Hippocampal formation (tissue), 2 donors: ENCODE measurements at regions not wholly inside any gene's neighbourhood (a gene's known extent, or its start where the extent isn't known, plus 50 kb on each side); places are given as distances from the start of the nearest gene placed in this dataset.
"Not testable (repeated sequence)": the region's sequence is repeated elsewhere in the genome, so short reads cannot be mapped to it uniquely, and the experiment has no call there.

Source experiments
- DNase-seq, 2 donors: peaks; one replicate each; lab custom pipeline; 2025; lab: John Stamatoyannopoulos, UW

GRCh38 chr20:48405909-48406308, 421.9 kb downstream of the PREX1 start:
- DNase-seq = no peak

DNA sequence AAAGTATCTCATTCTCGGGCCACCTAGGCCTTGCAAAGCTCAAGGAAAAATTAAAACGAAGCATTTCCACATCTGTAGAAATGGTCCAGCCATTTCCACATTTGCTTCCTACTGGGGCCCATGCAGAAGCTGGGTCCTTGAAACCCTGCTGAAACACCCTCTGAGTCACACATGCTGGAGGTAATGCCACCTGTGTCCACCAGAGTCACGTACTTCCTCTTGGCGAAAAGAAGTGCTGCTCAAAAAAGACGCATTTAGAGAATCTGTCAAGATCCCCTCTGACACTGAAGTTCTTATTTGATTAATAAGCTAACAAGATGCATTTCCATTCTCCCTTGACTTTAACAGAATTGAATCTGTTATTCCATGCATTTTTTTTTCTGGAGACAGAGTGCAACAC, 423.2 kb downstream of the PREX1 start:
- no peak for DNase-seq

- no peak for DNase-seq
Observed at GRCh38 chr20:48403167-48403761, 424.5 kb downstream of the PREX1 start.

GRCh38 chr20:48401359-48401758, 426.4 kb downstream of the PREX1 start:
- no peak for DNase-seq

DNA sequence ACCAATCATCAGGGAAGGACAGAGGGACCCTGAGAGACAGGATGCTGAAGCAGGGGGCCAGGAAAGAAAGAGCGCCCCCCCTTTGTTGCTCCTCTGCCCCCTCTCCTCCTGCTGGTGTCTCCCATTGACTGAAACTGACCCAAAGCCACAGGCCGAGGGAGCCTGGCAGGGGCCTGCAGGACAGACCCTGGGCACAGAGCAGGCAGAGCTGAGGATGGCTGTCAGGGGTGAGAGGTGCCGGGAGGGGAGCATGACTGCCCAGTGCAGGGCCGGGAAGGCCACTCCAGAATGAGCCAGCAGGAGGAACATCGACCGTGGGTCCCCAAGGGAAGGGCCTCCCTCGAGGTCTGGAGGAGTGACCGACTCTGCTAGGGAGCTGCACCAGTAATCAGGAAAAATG, 427.8 kb downstream of the PREX1 start:
- DNase-seq = no peak

- DNase-seq = no peak
Observed at GRCh38 chr20:48398506-48399449, 429.0 kb downstream of the PREX1 start.

DNA sequence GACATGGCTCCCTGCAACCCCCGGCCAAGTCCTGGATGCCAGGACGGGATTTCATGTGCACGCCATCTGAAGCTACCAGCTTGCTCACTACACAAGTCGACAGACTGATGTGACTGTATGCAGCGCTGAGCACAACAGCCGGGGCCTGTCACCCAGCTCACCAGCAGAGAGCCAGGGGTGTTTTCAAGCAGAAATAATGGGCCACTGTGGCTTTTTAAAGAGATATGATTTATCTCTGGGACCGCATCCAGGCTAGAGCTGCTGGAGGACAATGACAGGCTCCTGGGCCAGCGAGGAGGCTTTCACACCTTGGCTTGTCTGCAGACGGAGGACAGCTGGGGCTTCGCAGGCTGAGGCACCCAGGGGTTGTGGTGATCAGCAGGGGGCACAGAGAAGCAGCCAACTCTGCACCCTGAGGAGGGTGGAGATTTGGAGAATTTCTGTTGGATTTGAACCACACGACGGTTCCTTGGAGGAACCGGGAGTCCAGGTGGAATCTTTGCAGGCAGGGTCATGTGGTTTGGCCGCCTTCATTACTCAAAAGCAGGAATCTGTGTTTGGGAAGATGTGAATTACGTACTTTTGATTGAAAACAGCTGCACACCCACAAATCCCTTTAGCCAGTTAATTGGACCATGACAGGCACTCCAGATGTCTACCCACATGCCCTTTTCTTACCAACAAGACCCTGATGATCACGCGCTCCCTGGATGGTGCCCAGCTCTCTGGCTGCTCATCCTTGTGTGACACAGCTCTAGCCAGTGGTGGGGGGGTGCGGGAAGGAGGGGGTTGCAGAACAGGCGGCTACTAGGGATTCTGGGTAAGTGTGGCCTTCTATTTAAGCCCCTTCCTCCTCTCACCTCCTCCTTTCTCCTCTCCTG, 430.6 kb downstream of the PREX1 start:
- not testable (repeated sequence) for DNase-seq

DNA sequence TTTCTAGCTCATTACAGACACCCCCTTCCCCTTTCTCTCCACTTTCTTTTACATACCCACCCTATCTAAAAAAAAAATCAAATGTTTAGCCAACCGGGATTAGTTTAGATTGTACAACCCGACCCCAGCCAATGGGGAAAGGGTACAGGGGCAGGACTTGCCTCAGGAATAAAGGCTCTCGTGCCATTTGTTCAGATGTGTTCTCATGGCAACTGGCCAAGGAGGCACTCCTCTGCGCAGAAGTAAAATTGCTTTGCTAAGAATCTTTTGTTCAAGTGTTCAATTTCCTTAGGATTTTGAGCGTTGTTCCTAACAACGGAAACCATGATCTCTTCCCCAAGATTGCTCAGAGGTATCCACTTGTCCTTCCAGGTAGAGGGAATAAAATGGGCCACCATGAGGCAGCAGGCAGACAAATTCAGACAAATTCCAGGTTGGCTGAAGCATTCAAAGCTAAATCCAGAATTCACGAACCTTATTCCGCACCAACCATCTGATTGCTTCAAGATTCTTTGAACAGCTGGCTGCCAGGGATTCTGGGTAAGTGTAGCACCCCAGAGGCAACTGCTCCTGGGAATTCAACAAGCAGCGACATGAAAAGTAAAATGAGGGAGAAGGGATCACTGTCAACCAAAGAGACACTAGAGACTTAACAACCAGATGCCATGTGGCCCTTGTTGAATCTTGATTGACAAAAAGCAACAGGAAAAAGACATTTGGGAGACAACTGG, 431.8 kb downstream of the PREX1 start:
- DNase-seq = no peak

GRCh38 chr20:48394415-48395081, 433.3 kb downstream of the PREX1 start:
- DNase-seq = no peak

- DNase-seq = no peak
Observed at GRCh38 chr20:48393737-48394314, 434.0 kb downstream of the PREX1 start.

DNA sequence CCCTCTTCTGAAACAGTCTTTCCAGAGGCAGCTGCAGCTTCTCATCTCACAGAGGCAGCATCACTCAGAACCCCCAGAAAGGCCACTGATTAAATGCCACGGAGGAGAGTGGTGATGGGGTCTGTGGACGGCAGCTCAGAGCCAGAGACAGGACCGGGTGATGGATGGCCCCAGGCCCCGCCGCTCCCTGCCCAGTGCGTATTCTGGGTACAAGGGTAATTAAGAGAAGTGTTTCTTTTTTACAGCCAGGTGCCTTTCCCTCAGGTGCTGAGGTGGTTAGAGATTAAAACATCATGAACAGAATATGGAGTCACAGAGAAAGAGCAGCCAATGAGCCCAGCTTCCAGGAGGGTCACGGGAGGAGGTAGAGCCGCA, 434.5 kb downstream of the PREX1 start:
- no peak for DNase-seq

DNA sequence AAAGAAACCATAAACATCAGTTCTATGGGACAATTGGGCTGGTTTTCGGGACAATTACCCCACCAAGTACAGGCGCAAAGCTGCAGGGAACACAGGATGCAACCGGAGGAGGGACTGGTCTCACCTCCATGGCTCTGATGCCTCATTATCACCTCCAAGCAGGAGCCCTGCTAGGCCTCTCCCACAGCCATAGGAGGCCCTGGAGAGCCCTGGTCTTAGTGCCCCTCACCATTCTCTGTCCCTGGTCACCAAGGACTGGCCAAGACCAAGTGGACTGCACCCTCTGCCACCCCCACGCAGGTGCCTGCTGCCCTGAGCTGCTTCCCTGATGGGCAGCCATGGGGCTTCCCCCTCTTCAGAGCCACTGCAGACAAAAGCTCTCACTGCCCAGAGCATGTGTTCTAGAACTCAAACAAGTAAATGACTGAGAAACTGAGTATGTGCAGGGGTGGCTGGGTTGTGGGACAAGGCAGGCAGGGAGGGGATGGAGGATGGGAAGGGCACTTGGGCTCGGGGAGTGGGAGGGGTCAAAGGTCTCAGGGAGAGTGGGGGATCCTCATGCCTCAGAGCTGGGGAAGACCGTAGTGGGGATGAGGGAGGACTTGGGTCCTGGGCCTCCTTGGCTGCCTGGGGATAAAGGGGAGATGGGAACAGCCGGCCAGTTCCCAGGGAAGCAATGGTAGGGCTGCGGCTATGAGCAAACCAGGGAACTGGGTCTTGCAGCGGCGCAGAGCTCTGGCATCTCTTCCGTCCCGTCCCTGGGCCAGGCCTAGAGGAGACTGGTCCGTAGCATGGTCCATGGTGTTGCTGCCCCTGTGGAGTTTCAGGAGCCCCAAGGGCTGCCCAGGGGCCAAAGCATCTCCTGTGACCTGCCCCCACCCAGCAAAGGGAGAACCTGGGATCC, 435.1 kb downstream of the PREX1 start:
- no peak for DNase-seq

DNA sequence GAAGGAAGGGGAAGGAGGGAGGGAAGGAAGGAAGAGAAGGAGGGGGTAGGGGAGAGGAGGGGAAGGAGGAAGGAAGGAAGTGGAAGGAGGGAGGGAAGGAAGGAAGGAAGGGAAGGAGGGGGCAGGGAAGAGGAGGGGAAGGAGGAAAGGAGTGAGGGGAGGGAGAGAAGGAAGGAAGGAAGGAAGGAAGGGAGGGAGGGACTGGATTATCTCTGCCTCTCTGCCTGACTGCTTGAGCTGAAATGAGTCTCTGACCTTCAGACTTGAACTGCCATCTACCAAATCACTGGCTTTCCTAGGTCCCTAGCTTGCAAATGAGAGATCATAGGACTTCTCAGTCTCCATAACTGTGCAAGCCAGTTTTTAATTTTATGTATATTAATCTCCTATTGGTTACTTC, 436.8 kb downstream of the PREX1 start:
- no peak for DNase-seq

DNA sequence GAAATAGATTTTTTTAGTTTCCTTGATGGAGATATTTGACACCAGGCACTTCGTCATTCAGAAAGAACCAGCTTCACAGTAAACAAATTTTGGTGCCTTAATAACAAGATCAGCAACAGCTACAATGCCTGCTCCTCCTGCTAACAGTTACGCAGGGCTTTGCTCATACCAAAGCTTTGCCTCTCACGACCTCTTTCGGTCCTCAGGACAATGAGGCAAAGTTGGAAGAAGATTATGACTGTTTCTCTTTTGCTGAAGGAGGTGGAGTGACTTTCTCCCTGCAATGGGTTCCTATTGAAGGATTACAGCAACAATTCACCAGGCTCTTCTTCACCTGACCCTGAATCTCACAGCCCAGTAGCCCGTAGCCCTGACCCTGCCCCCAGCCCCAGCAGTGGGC, 440.1 kb downstream of the PREX1 start:
- DNase-seq = no peak

DNA sequence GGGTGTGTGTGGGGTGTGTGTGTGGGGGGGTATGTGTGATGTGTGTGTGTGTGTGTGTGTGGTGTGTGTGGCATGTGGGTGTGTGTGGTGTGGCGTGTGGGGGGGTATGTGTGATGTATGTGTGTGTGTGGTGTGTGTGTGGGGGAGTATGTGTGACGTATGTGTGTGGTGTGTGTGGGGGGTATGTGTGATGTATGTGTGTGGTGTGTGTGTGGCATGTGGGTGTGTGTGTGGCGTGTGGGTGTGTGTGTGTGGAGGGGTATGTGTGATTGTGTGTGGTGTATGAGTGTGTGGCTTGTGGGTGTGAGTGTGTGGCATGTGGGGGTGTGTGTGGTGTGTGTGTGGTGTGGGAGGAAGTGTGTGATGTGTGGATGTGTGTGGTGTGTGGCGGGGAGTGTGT, 442.3 kb downstream of the PREX1 start:
- DNase-seq = no peak

DNA sequence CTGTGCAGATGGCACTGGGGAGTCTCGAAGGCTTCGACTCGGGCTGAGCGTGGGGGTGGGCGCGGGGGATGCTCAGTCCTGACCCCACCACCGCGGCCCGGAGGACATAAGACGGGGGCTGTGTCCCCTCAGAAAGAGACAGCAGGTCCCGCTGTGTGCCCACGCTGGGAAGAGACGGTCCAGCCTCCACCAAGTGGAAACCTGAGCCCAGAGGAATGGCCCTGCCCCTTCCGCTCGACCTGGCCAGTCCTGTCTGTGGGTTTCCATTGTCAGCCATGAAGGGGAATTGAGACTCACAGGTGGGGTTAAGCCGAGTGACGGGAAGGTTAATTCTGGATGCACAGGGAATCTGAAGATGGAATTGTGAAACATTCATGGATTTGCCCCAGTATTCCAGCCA, 442.7 kb downstream of the PREX1 start:
- DNase-seq = no peak

- DNase-seq = no peak
Observed at GRCh38 chr20:48384147-48384818, 443.5 kb downstream of the PREX1 start.

DNA sequence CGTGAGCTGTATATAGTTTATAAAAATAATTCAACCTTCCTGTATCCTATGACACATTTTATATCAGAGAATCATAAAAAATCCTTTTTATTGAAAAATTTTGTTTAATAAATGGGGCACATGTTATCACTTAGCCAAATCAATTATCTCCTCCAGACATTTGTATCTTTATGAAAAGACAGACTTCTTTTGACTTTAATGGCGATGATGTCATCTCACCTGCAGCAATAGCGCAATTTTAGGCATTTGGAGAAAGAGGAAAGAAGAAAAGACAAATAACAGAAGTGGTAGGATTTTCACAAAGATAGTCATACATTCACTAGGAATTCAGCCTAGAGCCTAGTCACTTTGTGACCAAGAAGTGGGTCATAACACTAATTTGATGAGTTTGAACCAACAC, 444.5 kb downstream of the PREX1 start:
- DNase-seq = no peak

DNA sequence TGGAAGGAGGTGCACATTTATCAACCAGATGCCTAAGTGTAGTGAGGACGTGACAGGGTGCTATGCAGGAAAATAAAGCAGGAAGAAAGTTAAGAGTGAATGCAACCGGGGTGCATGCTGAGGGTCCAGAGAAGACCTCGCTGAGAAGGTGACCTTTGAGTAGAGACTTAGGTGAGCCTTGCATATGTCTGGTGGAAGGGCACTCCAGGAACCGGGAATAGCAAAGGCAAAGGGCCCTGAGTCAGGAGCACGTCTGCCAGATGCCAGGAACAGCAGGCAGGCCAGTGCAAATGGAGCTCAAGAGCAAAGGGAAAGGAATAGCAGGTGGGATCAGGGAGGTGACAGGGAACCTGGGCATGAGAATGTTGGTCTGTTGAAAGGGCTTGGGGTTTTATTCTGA, 445.5 kb downstream of the PREX1 start:
- DNase-seq = no peak
